GM18517 (cell line): ENCODE measurements at regions not wholly inside any gene's neighbourhood (a gene's known extent, or its start where the extent isn't known, plus 50 kb on each side); places are given as distances from the start of the nearest gene placed in this dataset.

ENCODE experiments used
- ATAC-seq: cut with Tn5 transposase; IDR thresholded peaks from one replicate; pipeline ENCODE4 v1.9.1; 2021; ENCODE audit warnings: mild to moderate bottlenecking, moderate library complexity; ENCODE audit not compliant: unreplicated experiment

DNA sequence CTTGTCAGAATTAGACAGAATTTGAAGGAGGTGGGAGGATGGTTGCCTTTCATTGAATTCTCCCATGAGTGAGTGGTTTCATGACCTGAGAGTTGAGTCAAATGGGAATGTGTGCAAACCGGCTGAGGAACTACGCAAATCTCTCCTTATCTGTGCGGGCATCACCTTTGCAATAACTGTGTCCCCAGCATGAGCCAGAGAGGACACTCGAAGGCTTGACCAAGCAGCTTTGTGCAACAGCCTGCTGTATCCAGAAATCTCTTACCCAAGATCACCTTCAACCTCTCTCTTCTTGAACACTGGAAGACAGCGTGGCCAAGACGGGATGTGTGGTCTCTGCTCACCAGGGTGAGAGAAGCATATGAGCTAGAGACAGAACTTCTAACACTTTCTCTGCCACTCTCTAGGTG is 93.8 kb upstream of the IKZF1 start:
- ATAC-seq: no peak

DNA sequence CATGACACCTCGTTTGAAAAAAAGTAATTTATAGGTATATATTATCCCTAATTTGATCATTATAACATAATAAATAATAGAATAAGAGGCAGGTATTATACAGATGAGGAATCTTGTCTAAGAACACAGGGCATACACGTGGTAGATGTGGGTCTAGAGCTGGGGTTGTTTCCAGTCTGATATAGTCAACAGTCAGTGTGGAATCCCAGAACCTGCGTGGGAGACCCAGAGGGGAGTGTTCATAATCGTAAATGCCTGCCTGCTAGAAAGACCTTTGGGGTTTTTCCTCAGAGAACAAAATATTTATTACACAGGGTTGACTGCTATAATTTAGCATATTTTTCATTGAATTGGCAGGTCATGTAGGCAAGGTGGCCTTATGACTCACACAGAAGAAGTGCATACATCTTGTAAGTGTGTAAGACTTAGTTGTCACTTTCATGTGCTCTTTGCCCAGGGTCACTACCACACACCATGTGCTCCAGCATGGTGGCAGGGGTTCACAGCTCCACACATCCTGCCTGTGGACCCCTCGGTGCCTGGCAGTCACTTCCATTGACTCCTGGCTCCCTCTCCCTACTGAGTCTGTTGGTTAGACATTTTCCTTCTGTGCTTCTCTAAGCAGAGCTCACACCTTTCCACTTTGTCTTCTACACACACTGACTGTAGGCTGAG is 94.9 kb upstream of the IKZF1 start:
- no peak for ATAC-seq

DNA sequence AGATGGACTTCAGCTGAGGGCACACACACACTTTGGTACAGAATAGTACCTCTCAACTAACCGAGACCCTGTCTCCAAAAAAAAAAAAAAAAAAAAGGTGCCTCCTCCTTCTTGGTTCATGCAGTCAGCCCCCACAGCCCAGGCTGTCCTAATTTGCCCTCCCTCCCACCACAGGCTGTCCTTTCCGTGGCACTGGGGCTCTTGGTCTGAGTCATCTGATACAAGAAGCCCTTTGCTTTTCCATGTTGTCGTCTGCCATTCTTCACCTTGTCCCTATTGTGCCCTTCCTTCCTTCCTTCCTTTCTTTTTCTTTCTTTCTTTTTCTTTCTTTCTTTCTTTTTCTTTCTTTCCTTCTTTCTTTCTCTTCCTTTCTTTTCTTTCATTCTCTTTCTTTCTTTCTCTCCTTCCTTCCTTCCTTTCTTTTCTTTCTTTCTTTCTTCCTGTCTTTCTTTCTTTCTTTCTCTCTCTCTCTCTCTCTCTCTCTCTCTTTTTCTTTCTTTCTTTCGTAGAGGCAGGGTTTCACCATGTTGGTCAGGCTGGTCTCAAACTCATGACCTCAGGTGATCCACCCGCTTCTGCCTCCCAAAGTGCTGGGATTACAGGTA is 96.0 kb upstream of the IKZF1 start:
- ATAC-seq: no peak

DNA sequence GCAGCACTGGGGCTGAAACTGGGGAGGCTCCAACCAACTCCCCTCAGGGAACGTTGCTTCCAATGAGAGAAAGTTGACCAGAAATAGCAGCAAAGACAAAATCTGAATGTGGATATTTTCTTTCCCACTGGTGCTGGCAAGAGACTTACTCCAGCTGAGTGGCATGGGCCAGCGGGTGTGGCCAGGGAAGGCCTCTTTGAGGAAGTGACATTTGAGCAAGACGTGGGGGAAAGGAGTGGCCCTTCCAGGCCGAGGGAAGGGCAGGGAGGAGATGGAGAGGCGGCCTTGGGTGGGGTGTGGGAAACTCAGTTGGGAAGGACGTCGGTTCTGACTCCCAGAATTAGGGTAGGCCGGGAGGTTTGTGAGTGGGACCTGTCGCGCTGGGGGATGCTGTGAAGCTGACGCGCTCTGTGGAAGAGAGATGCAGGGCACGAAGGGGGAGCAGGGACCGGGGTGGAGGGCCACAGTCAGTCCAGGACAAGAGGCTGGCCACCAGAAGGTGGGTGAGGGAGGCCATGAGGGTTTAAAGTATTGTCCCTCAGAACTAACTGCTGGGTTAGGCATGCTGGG is 96.7 kb upstream of the IKZF1 start:
- no peak for ATAC-seq

DNA sequence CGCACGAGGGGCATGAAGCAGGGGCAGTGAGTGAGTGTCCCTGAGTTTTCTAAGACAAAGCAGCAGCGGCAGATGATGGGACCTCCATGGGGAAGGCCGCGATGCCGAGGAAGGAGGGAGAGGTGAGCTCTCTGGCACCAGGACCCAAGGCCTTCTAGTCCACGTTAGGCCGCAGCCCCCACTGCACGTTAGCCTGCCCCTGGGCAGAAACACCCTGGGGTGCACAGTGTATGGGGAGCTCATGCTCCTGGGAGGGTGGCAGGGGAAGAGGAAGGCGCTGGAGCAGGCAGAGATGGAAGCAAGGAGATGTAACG is 97.3 kb upstream of the IKZF1 start:
- no peak for ATAC-seq

DNA sequence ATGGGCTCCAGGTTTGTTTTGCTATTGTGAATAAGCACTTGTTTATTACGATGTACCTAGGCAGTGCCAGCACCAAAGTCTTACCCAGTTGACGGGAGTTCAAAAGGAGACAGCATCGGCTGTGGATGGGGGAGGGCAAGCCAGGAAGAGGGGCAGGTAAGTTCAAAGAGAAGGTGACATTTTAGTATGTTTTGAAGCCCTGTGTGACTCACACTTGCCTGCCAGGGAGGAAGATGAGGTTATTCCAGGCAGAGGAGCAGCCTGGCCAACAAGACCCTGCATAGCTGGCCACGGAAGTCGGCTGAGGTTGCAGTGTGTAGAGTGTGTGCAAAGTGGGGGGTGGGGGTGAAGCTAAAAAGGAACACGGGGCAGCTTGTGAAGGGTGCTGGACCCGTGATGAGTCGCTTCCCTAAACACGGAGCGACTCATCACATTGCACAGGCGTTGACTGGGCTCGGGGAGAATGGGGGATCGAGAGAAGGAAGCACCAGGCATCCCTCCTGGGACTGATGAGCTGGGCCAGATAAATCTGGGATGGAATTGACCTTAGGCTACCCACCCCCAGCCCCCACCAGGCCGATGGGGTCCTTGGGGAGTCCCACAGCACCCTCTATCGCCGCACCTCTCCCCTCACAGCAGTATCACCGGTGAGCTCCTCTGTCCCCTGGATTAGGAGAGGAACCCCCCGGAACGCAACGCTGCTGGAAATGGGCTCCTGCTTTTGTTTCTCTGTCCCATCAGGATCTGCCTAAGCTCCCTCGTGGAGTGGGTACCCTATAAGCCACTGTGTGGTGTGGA is 97.9 kb upstream of the IKZF1 start:
- ATAC-seq: no peak

DNA sequence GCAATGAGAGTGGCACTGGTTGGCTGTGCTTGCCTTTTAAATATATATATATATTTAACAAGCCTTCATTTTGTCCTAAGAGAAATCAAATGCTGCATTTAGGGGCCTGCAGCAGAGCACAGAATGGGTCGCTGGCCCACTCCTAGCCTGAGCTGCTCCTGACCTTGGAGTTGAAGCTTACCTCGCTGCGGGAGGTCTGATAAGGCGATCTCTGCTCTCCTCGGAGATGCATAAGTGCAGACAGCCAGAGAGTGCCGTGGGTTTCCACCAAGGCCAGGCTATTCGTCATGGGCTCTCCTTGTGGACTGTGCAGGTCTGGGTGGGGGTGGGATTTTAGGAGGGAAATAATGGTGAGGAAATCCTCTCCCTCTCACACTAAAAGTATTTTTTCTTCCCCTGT is 99.5 kb upstream of the IKZF1 start:
- no peak for ATAC-seq

DNA sequence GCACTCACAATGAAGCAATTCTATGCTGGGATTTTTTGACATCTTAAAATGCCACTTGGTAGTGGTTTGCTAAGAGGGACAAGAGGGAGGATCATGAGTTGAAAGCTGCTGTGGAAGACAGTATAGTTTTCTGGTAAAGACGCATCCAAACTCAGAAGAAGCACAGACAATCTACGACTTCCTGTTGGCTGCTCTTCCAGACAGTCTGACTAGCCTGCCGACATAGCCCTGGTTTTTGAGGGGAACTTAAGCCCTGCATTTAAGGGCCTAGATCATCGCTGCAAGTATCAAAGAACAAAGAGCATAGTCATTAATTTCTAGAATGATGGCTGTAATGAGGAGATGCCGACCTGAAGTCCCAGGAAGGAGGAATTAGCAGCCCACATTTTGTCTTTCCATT is 99.9 kb upstream of the IKZF1 start:
- ATAC-seq: no peak

DNA sequence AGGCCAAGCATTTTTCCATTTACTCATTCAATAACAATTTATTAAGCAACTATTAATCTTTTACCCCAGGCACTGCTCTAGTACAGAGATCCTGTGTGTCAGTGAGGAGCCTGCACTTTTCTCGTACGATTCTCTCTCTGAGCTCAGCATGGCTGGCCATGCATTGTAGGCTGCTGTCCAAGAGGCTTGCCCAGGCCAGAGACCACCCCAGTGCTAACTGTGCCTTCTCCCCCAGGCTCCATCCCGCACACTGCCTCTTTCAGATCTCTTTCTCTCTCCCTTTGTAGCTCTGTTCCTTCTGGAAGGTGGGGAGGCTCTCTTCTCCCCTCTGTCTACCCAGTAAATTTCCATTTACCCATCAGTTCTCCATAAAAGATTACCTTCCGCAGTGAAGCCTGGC is 101.0 kb upstream of the IKZF1 start:
- ATAC-seq: no peak

DNA sequence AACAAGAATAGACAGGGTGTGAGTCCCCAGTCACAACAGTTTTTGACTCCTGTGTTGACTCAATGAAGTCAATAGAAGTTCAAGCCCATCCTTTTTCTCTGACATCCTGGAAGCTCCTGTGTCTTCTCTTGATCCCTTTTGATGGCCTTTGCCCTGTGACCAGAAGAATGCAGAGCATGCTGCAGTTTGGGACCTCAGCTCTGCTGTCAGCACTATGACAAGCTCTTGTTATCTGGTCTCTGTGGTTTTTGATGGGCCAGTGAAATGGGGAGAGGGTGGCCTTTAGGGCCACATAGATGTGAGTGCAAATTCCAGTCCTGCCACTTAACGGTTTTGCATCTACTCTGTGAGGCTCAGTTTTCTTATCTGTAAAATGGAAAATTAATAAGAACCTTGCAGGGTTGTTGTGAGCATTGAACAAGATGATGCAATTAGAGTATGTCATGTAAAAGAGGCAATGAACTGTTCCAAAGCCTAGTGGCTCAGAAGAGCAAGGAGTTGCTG is 102.4 kb upstream of the IKZF1 start:
- no peak for ATAC-seq

DNA sequence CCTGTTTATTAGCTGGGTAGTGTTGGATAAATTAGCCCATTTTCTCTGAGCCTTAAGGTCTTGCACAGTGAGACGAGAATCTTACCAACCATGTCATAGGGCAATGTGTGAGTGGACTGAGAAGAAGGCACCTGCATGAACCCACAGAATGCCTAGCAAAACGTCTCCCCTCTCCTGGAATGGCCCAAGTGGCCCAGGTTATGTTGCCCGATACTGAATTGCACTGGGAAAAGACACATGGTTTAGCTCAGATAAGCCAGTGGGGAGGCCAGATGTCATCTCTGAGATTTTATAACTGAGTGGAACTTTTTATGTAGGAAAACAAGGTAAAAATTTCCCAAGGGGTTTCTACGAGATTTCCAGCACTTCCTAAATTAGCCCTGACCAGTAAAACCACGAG is 104.7 kb upstream of the IKZF1 start:
- ATAC-seq: no peak

DNA sequence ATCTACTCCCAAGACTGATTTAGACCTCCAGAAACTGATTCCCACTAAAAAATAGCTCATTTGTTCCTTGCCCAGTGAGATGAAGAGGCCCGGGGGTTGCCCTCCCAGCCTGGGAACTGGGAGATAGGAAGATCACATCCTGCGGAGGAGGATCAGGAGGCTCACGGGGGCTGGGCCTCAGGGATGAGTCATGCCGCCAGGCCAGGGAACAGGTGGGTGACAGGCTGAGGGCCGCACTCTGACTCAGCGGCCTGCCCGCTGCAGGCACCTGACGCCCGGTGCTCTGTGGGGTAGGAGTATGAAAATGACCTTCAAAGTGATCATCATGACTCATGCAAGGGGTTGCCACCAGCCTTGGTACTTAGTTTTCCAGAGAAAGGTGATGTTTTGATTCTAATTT is 104.5 kb upstream of the ZPBP start:
- ATAC-seq: no peak

DNA sequence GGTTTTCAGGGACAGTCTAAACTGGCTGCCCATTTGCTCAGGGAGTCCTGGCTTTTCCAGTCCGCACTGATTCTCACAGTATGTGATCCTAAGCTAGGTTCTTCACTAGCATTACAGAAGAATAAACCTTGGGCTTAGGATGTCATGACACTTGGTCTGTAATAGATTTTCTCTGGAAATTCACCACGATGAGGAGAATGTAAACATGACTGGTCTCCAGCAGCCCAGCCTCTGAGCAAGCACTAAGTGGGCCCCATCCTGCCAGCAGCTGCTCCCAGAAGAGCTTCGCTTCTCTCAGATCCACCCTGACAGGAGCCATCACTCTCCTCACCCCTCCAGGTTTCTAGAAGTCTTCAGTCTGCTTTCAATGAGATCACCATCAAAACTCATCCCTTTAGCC is 103.7 kb upstream of the ZPBP start:
- ATAC-seq: no peak

DNA sequence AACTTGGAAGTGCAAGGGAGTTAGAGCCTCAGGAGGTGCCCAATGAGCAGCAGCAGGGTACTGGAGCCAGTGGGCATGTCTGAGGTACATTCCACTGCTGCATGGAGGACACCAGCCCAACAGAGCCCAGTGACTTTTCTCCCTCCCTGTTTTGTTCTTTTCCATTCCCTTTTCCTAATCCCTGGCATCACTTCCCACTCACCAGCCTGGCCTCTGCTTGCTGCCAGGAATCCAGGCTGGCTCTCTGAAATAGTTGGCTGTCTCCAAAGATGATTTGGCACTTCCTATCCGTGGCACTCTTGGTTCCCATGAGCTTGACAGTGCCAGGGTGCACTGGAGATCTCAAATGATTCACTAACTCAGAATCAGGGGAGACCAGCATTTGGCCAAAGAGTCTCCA is 97.7 kb upstream of the ZPBP start:
- no peak for ATAC-seq

DNA sequence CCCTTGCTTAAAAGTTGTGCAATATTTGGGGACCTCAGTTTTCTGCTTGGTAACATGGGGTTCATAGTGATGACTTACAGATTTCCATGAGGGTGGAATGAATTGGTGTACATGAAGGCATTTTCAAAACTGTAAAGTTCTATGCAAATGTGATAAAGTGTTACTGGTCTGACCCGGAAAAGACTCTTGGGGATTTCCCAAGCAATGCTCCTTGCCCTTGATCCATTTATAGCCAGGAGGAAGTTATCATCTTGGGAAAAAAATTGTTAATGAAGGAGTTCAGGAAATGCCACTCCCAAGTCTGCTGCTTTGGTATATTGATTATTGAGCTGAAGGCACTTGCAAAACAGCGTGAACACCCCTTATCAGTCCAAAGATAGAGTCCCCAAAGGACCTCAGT is 96.3 kb upstream of the ZPBP start:
- no peak for ATAC-seq

DNA sequence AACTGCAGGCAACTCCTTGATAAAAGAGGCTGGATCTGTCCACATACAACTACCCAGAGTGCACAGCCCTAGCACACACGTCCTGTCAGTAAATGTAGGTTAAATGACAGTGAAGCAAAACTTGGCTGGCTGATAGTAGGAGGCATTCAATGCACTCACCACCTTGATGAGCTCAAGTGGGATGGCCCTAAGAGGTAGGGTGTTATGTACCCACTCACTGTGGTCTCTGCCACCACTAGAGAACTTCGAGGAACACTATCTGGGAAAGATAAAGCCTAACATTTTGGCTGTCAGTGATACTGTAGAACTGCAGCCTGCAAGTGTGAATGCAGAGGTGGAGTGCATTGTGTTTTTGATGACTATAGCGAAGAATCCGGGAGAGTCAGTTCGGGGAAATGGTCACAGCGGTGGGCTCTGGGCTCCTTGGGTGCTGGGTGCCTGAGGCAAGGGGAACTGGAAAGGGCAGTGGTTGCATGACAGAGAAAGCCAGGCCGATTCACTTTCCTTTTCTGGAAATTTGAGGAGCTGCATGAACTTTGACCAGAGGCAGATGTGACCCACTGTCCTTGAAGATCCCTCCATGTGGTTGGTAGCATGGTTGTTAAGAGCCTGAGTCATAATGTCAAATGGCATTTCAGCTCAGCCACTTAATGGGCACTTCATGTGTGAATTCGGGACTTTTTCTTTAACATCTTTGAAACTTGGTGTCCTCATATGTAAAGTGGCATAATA is 93.1 kb upstream of the ZPBP start:
- no peak for ATAC-seq

DNA sequence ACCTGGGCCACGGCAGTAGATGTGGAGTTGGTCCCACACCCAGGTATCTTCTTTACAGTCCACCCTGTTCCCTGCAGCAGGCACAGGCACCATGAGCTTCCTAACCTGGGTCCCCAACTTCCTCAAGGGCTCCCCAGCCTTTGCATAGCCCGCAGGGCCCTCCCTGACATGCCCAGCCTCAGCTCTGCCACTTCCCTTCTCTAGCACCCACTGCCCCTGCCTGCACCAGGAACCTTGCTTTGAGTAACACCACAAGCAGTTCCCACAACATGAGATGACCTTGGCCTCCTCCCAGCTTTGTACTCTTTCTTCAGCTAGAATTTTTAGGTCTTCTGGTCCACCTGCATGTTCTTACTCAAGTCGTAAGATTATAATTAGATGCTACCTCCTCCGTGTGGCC is 92.2 kb upstream of the ZPBP start:
- ATAC-seq: no peak

DNA sequence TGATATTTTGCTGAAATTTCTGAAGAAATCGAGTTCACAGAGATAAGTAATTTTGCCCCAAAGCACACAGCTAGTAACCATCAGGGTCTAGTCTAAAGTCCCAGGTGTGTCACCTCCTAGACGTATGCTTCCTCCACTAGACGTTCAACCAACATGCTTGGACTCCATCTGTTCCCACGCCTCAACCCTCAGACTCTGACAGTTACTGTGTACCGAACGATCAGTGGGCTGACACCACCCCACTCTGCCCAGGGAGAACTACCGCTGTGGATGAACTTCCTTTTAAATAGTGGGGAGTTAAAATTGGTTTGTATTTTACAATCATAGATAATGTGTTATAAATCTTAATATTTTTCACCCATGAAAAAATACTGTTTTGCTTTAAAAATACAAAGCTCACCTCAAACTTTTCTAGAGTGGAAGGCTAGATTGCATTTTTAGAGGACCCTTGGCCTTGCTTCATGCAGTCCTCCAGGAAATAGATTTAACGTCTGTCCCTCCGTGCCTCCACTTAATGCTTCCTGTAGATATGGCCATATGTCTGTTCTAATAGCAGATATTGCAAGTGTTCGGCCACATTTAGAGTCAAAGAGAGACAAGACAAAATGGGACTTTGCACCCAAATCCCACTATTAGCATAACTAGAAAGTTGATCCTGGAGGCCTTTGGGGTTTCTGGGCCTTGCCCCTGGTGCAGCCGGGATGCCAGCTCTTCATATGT is 91.4 kb upstream of the ZPBP start:
- ATAC-seq: no peak

DNA sequence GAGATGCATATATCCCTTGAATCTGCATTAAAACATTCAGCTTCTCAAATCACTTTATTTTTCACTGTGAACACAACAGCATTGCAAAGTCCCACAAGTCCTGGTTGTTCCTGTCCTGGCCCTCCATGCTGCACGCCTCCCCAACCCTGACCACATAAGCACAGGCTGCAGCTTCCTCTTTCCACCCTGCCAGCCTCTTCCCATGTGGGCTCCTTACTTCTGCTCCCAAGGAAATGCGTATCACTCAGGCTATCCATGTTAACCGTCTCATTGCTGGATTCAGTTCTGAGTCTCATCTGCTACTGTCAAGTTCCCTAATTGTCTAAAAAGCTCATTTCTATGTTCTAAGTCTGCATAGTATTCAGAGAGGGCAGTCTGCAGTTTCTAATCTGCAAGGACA is 89.7 kb upstream of the ZPBP start:
- ATAC-seq: no peak

DNA sequence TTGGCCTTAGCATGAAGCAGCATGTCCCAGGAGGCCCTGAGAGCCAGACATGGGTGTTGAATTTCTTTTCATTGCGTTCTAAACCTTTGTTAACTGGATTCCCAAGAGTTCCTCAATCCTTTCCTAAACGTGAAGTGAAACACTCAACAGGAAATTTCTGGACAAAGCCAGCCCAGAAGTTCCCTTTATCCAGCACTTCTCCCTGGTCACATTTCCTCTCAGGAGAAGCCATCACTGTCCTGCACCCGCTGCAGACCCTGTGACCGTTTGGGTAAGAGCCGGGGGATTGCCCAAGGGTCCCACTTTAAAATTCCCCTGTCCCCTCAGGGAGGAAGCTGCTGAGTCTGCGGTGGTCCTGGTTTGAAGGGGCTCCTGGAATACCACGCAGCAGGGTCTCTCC is 88.0 kb upstream of the ZPBP start:
- no peak for ATAC-seq

DNA sequence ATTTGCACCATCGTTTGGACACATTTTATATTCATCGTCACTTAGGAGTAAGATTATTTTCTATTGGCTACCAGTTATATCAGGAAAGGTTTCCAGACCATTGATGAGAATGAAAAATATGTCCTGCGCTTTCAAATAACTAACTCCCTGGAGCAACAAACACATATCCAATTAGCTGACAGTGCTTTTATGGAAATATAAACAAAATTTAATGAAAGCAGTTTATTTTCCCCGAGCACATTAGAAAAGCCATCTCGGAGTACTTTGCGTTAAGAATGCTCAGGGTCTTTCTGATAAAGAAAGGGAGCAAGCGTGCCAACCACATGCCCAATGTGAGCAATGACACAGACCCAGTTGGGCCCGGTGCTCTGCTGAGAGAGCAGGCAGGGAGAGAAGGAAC is 85.1 kb upstream of the ZPBP start:
- ATAC-seq: no peak
